Right lobe of liver (tissue), 6 donors: ENCODE measurements at regions not wholly inside any gene's neighbourhood (a gene's known extent, or its start where the extent isn't known, plus 50 kb on each side); places are given as distances from the start of the nearest gene placed in this dataset.

Source experiments
- ATAC-seq, 4 donors: fragments of 200-7000 bp; cut with Tn5 transposase; one replicate each; pipeline ENCODE4 v1.9.1; 2020; ENCODE audit warnings: mild to moderate bottlenecking in 4 of 4, moderate library complexity in 4 of 4
- DNase-seq, 3 donors: peaks; one replicate each; pipeline ENCODE4 v3.0.0-alpha.2; 2020
- H3K27ac ChIP-seq, 3 donors: fragments of 200-600 bp; one replicate each; pipeline ENCODE4 v1.8.0; 2022
- H3K27me3 ChIP-seq, 2 donors: fragments of 200-600 bp; one replicate each; pipeline ENCODE4 v1.8.0; 2022
- H3K36me3 ChIP-seq, 4 donors: fragments of 200-600 bp; sonication (generic) in 1 of 4; one replicate each; pipeline versions ENCODE4 v1.5.1 to v1.8.0; 2017 to 2022; ENCODE audit warnings: control low read depth in 1 of 4
- H3K4me1 ChIP-seq, 4 donors: fragments of 200-600 bp; sonication (generic) in 1 of 4; one replicate each; pipeline versions ENCODE4 v1.5.1 to v1.8.0; 2017 to 2022; ENCODE audit warnings: control low read depth in 1 of 4
- H3K4me3 ChIP-seq, 3 donors: fragments of 200-600 bp; one replicate each; pipeline ENCODE4 v1.8.0; 2022
- H3K9me3 ChIP-seq, 4 donors: fragments of 200-600 bp; sonication (generic) in 1 of 4; one replicate each; pipeline versions ENCODE4 v1.5.1 to v1.8.0; 2017 to 2022; ENCODE audit warnings: control low read depth in 1 of 4
- POLR2A ChIP-seq: fragments of 450-650 bp; IDR thresholded peaks from one replicate; pipeline ENCODE4 v1.6.1; 2017; ENCODE audit warnings: antibody characterized with exemption, mild to moderate bottlenecking
- WGBS: methylation state at CpG from one replicate; pipeline ENCODE4 v1.1.6; 2018; ENCODE audit warnings: low coverage, low lambda C conversion rate; ENCODE audit not compliant: insufficient coverage; ENCODE audit errors: missing lambda C conversion rate; 5-methylcytosine and 5-hydroxymethylcytosine counted together
- intact Hi-C, 2 donors: fragments of 100-400 bp; cut with DNase I; formaldehyde crosslinking; loops; one replicate each; pipeline versions ENCODE4 v1.11.2 to v1.14.1; 2022
- TF ChIP-seq, protein P1 (sequence below), 4 donors: fragments of 200-600 bp in 3 of 4; fragments of 450-650 bp in 1 of 4; IDR thresholded peaks; one replicate each; pipeline versions ENCODE4 v1.5.1 to v1.8.0; 2016 to 2022; ENCODE audit warnings: antibody characterized with exemption in 4 of 4, mild to moderate bottlenecking in 2 of 4
- donor health status: DM: no; HTN: yes; CAD: no.
- donor health status: DM: no; HTN: no; CAD: no.
- donor health status: DM: no; HTN: no; CAD: no.
- donor health status: DM: no; HTN: yes; CAD: no.
- donor health status: DM: no; HTN: yes; CAD: no.

DNA sequence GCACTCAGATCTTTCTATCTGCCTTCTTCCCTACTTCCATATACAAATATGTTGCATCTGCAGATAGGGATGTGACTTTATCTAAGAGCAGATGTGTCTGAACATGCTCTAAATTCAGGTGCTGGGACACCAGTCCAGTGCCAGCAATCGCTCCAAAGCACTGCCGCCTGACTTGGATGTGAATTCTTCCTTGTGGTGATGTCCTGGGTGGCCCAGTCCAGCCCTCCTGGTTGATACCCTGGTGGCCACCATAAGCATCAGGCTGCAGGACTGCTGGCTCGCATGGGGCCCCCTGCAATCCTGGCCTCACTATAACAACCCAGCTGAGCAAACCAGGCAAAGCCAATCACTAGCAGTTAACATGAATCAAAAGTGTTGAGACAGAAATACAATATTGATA is 149.2 kb upstream of the PDE1C start:
- H3K27me3 ChIP-seq = no peaks in the 10 kb centered on the region

DNA sequence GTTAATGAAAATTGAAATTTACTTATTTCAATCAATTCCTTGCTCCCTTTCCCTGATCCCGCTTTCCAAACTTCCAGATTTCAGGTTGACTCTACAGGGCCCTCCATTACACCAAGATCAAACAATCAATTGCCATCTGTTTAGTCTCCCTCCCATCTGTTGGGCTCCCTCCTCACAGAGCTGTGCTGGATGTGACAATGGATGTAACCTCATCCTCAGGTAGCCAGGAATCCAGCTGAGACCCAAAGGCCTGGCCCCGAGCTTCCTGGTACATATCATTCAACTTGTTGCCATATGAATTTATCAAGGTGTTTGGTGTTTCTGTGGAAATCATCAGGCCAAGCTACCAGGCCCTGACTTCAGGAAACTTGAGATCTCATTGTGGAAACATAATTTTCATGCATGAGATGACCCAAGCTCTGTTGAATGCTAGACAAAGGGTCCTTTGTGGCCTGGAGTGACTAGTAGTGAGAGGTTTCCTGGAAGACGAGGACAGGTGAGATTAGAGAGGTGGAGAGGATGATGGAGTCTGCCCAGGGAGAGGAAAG is 148.6 kb upstream of the PDE1C start:
- no peak for TF ChIP-seq POLR2A
- TF ChIP-seq, protein P1, sequence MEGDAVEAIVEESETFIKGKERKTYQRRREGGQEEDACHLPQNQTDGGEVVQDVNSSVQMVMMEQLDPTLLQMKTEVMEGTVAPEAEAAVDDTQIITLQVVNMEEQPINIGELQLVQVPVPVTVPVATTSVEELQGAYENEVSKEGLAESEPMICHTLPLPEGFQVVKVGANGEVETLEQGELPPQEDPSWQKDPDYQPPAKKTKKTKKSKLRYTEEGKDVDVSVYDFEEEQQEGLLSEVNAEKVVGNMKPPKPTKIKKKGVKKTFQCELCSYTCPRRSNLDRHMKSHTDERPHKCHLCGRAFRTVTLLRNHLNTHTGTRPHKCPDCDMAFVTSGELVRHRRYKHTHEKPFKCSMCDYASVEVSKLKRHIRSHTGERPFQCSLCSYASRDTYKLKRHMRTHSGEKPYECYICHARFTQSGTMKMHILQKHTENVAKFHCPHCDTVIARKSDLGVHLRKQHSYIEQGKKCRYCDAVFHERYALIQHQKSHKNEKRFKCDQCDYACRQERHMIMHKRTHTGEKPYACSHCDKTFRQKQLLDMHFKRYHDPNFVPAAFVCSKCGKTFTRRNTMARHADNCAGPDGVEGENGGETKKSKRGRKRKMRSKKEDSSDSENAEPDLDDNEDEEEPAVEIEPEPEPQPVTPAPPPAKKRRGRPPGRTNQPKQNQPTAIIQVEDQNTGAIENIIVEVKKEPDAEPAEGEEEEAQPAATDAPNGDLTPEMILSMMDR (IDR thresholded peaks at IDR 0.05) = no peak
- H3K9me3 ChIP-seq = no peaks in the 10 kb centered on the region
- no peaks in the 10 kb centered on the region for H3K4me1 ChIP-seq
- no peaks in the 10 kb centered on the region for H3K27me3 ChIP-seq
- WGBS = 45% methylated on average over 3 of the region's 3 CpGs
- DNase-seq (no peak), ATAC-seq (no peak)
- no peak overlapping the region for H3K4me3 ChIP-seq
- no peak overlapping the region for H3K27ac ChIP-seq
- intact Hi-C loops = loop anchor here in 1 of 2 donors (10.0 kb wide), 1 partner anchor 256 kb away; no protein-coding TSS in a partner anchor
- no peaks in the 10 kb centered on the region for H3K36me3 ChIP-seq

More for the DNA sequence above, 149.2 kb upstream of the PDE1C start:
- Histone ChIP-seq H3K27ac (no peak overlapping the region), H3K9me3 (no peaks in the 10 kb centered on the region), H3K36me3 (no peaks in the 10 kb centered on the region), H3K4me3 (no peak overlapping the region), H3K4me1 (no peaks in the 10 kb centered on the region)
- TF ChIP-seq, protein P1 (IDR thresholded peaks at IDR 0.05) = no peak
- intact Hi-C loops = loop anchor here in 1 of 2 donors (10.0 kb wide), 1 partner anchor 255 kb away; no protein-coding TSS in a partner anchor
- DNase-seq (no peak), ATAC-seq (no peak)
- 60% methylated on average over 1 of the region's 3 CpGs for WGBS

DNA sequence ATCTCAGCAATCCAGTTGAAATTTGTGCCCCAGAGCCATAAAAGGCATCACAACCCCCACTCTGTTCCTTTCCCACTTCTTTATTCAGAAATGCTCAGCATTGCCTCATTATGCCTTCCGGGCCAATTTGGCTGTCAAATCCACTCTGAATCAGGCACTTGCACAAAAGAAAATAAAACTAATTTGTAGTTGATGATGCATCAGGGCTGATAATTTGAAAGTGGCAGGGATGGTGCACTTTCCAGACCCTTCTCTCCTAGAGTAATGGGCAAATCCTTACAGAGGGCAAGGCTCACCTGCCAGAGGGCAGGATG is 147.9 kb upstream of the PDE1C start:
- no peaks in the 10 kb centered on the region for H3K9me3 ChIP-seq
- WGBS = 71% methylated on average over 1 of the region's 1 CpG
- H3K27ac ChIP-seq = no peak overlapping the region
- no peaks in the 10 kb centered on the region for H3K4me1 ChIP-seq
- no peaks in the 10 kb centered on the region for H3K27me3 ChIP-seq
- no peak for ATAC-seq
- DNase-seq = no peak
- no peaks in the 10 kb centered on the region for H3K36me3 ChIP-seq
- TF ChIP-seq, protein P1 (IDR thresholded peaks at IDR 0.05) = no peak
- TF ChIP-seq POLR2A = no peak
- no peak overlapping the region for H3K4me3 ChIP-seq
- intact Hi-C loops = loop anchor here in 1 of 2 donors (10.0 kb wide), 1 partner anchor 257 kb away; no protein-coding TSS in a partner anchor

DNA sequence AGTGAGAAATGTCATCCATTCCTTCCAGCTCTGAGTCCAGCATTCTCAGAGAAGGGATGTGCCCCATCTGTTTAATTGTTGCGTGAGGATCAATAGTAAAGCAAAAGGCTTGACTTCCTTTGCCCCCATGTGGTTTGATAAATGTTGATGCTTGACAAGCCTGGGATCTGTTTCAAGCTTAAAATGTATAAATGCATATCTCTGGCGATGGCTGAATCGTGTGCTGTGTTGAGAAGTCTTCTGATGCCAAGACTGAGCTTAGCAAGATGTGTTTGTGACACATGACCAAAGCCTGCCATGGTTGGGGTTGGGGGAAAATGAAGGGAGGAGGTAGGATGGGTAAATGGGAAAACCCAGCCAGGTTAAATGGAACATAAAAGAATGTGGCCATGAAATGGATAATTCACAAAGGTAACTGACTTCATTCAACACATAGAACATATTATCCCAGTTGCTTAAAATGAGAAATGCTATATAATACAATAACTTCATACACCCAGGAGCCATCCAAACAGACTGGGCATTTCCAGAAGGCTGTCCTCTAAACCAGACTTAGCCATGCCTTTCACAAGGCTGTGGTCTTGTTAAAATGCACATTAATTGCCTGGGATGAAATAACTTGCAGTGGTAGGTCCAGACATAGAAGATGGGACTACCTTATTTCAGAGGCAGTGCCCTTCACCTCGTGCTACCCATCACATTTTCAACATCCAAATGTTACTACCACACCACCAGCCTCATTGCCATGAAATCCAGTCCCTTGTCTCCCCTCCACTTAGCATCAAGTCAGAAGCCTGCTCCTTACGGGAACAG is 147.3 kb upstream of the PDE1C start:
- no peaks in the 10 kb centered on the region for H3K4me1 ChIP-seq
- ATAC-seq (no peak), DNase-seq (no peak)
- H3K27ac ChIP-seq = no peak overlapping the region
- 32% methylated on average over 4 of the region's 5 CpGs for WGBS
- no peak for TF ChIP-seq POLR2A
- TF ChIP-seq, protein P1 (IDR thresholded peaks at IDR 0.05) = no peak
- intact Hi-C loops = loop anchor here in 1 of 2 donors (10.0 kb wide), 1 partner anchor 257 kb away; no protein-coding TSS in a partner anchor
- no peak overlapping the region for H3K4me3 ChIP-seq
- no peaks in the 10 kb centered on the region for H3K9me3 ChIP-seq
- H3K27me3 ChIP-seq = no peaks in the 10 kb centered on the region
- no peaks in the 10 kb centered on the region for H3K36me3 ChIP-seq
